ENCODE measurements at regions not wholly inside any gene's neighbourhood (a gene's known extent, or its start where the extent isn't known, plus 50 kb on each side); places are given as distances from the start of the nearest gene placed in this dataset.

GRCh38 chr2:217223222-217223930 lies 363.5 kb upstream of the TNP1 start:
- TF ChIP-seq POLR2AphosphoS5 (IDR thresholded peaks at IDR 0.05; ENCODE audit: low read depth, low read length): no peak
- TF ChIP-seq CTCF (IDR thresholded peaks at IDR 0.05): no peak
- TF ChIP-seq REST (IDR thresholded peaks at IDR 0.05; ENCODE audit: insufficient read depth in 1 of 2, low read depth in 2 of 2, low read length in 1 of 2): no peak

Measured in Panc1 (cell line).